CD8-positive, alpha-beta memory T cell (primary cell): ENCODE measurements at regions not wholly inside any gene's neighbourhood (a gene's known extent, or its start where the extent isn't known, plus 50 kb on each side); places are given as distances from the start of the nearest gene placed in this dataset.
A peak's percentile ranks its signal among the peaks of the same experiment; 100 is the strongest.

ENCODE experiments used
- CTCF ChIA-PET: fragments of 350-600 bp; sonication (Branson Sonifier 250); formaldehyde crosslinking; loops from one replicate; lab custom pipeline; 2021; ENCODE audit warnings: antibody characterized with exemption; lab: Charles Lee
- POLR2A ChIA-PET: fragments of 350-600 bp; sonication (Branson Sonifier 250); formaldehyde crosslinking; loops from one replicate; lab custom pipeline; 2021; ENCODE audit warnings: antibody characterized with exemption; lab: Charles Lee
- DNase-seq, 5 donors: peaks; one replicate each; pipeline versions ENCODE4 v3.0.0 to v3.0.0-alpha.2; 2020 to 2022; ENCODE audit warnings: mixed read lengths in 1 of 5
- H3K27ac ChIP-seq: one replicate; pipeline ENCODE4 v1.7.0; 2013; ENCODE audit warnings: low read depth, mild to moderate bottlenecking, low read length, moderate library complexity
- H3K27me3 ChIP-seq: 2 replicates; pipeline ENCODE4 v1.7.0; 2013; ENCODE audit warnings: low read length, mild to moderate bottlenecking; ENCODE audit not compliant: insufficient read depth, poor library complexity, severe bottlenecking
- H3K36me3 ChIP-seq: 2 replicates; pipeline ENCODE4 v1.7.0; 2013; ENCODE audit warnings: mild to moderate bottlenecking, low read length, moderate library complexity; ENCODE audit not compliant: insufficient read depth
- H3K4me1 ChIP-seq: 2 replicates; pipeline ENCODE4 v1.7.0; 2013; ENCODE audit warnings: mild to moderate bottlenecking, low read length, moderate library complexity; ENCODE audit not compliant: insufficient read depth
- H3K4me3 ChIP-seq: 2 replicates; pipeline ENCODE4 v1.7.0; 2013; ENCODE audit warnings: mild to moderate bottlenecking, low read length
- H3K9me3 ChIP-seq: 2 replicates; pipeline ENCODE4 v1.7.0; 2013; ENCODE audit warnings: mild to moderate bottlenecking, low read length
- H3K27ac Mint-ChIP-seq, 8 donors: one replicate each; pipeline ENCODE4 v1.8.0; 2020 to 2021; ENCODE audit warnings: mixed read lengths in 8 of 8, mild to moderate bottlenecking in 6 of 8, inconsistent platforms in 3 of 8, moderate library complexity in 3 of 8
- H3K27me3 Mint-ChIP-seq, 2 donors: one replicate each; pipeline ENCODE4 v1.8.0; 2020 to 2021; ENCODE audit warnings: mixed read lengths in 2 of 2, mild to moderate bottlenecking in 1 of 2, moderate library complexity in 1 of 2
- H3K36me3 Mint-ChIP-seq, 3 donors: one replicate each; pipeline ENCODE4 v1.8.0; 2020 to 2021; ENCODE audit warnings: mixed read lengths in 3 of 3, inconsistent platforms in 1 of 3, mild to moderate bottlenecking in 1 of 3
- H3K4me1 Mint-ChIP-seq, 3 donors: one replicate each; pipeline ENCODE4 v1.8.0; 2020 to 2021; ENCODE audit warnings: mixed read lengths in 3 of 3, inconsistent platforms in 1 of 3, mild to moderate bottlenecking in 1 of 3
- H3K4me3 Mint-ChIP-seq, 7 donors: one replicate each; pipeline ENCODE4 v1.8.0; 2020 to 2021; ENCODE audit warnings: mixed read lengths in 7 of 7, mild to moderate bottlenecking in 6 of 7, moderate library complexity in 4 of 7, inconsistent platforms in 2 of 7
- H3K9me3 Mint-ChIP-seq, 5 donors: one replicate each; pipeline ENCODE4 v1.8.0; 2020 to 2022; ENCODE audit warnings: mixed read lengths in 5 of 5, mild to moderate bottlenecking in 3 of 5, moderate library complexity in 2 of 5, inconsistent platforms in 1 of 5

DNA sequence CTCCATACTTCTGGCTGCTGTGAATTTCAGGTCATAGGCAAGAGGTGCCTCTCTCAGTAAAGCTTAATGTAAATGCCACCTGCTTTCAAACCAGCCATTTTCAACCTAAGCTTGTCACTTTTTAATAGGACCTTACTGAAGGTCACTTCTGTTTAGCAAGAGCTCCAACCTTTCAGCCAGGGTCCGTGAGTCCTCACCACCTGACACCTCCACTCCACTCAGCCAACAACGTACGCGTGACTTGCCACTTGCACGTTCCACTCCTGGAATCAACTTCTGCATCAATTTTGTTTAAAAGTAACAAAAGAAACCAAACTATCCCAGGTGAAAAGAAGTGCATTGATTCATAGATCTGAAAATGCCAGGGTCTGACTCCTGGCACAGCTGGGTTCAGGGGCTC lies 114.4 kb downstream of the TRIM29 start:
- Histone ChIP-seq H3K27ac (no peak overlapping the region), H3K27me3 (peaks cover 5% of the 10 kb centered on the region), H3K36me3 (no peaks in the 10 kb centered on the region), H3K4me3 (no peak overlapping the region), H3K9me3 (no peaks in the 10 kb centered on the region), H3K4me1 (no peaks in the 10 kb centered on the region)
- H3K27ac Mint-ChIP-seq, result no peak overlapping the region
- peaks cover 0 to 2% (median 0%) of the 10 kb centered on the region in 5 donors for H3K9me3 Mint-ChIP-seq
- no peaks in the 10 kb centered on the region for H3K36me3 Mint-ChIP-seq
- DNase-seq, result no peak
- ChIA-PET CTCF (no interaction called here), POLR2A (no interaction called here)
- peaks cover 5 to 26% of the 10 kb centered on the region in 2 donors for H3K27me3 Mint-ChIP-seq
- no peaks in the 10 kb centered on the region for H3K4me1 Mint-ChIP-seq
- no peak overlapping the region for H3K4me3 Mint-ChIP-seq

DNA sequence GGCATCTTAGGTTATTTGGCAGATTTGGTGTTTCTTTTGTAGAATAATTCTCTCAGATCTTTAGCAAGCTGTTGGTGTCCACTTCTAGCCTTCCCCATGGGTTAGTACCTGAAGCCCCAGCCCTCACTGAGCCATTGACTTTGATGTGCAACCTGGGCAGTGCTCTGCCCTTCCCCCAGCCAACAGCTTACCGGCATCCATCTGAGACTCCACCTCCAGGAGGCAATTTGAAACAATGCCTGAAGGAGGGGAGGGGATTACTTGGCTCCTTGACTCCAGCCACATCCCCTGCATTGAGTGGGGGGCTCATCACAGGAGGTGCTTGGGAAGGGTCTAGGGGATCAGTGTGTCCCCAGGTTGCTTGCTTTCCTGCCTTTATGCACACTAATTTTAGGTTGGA lies 114.8 kb downstream of the TRIM29 start:
- H3K27ac Mint-ChIP-seq, result no peak overlapping the region
- Histone ChIP-seq H3K36me3 (no peaks in the 10 kb centered on the region), H3K9me3 (no peaks in the 10 kb centered on the region), H3K4me1 (no peaks in the 10 kb centered on the region), H3K27me3 (peaks cover 5% of the 10 kb centered on the region), H3K4me3 (no peak overlapping the region), H3K27ac (no peak overlapping the region)
- no peak overlapping the region for H3K4me3 Mint-ChIP-seq
- H3K36me3 Mint-ChIP-seq, result no peaks in the 10 kb centered on the region
- ChIA-PET POLR2A (no interaction called here), CTCF (no interaction called here)
- H3K27me3 Mint-ChIP-seq, result peaks cover 4 to 22% of the 10 kb centered on the region in 2 donors
- no peak for DNase-seq
- H3K4me1 Mint-ChIP-seq, result no peaks in the 10 kb centered on the region
- peaks cover 0 to 2% (median 0%) of the 10 kb centered on the region in 5 donors for H3K9me3 Mint-ChIP-seq

GRCh38 chr11:120022617-120023016 lies 115.3 kb downstream of the TRIM29 start:
- Mint-ChIP-seq H3K4me1 (no peaks in the 10 kb centered on the region), H3K36me3 (no peaks in the 10 kb centered on the region), H3K27ac (no peak overlapping the region), H3K4me3 (no peak overlapping the region), H3K27me3 (peaks cover 4 to 20% of the 10 kb centered on the region in 2 donors), H3K9me3 (peaks cover 0 to 2% (median 0%) of the 10 kb centered on the region in 5 donors)
- DNase-seq, result no peak
- Histone ChIP-seq H3K4me3 (no peak overlapping the region), H3K4me1 (no peaks in the 10 kb centered on the region), H3K9me3 (no peaks in the 10 kb centered on the region), H3K27ac (no peak overlapping the region), H3K27me3 (peaks cover 5% of the 10 kb centered on the region), H3K36me3 (no peaks in the 10 kb centered on the region)
- ChIA-PET CTCF (no interaction called here), POLR2A (no interaction called here)

GRCh38 chr11:120021978-120022377 lies 115.9 kb downstream of the TRIM29 start:
- Histone ChIP-seq H3K36me3 (no peaks in the 10 kb centered on the region), H3K4me3 (no peak overlapping the region), H3K4me1 (no peaks in the 10 kb centered on the region), H3K9me3 (no peaks in the 10 kb centered on the region), H3K27ac (no peak overlapping the region), H3K27me3 (peaks cover 5% of the 10 kb centered on the region)
- H3K4me3 Mint-ChIP-seq, result no peak overlapping the region
- H3K36me3 Mint-ChIP-seq, result no peaks in the 10 kb centered on the region
- no peaks in the 10 kb centered on the region for H3K4me1 Mint-ChIP-seq
- POLR2A ChIA-PET, result no interaction called here
- CTCF ChIA-PET, result no interaction called here
- H3K9me3 Mint-ChIP-seq, result peaks cover 0 to 2% (median 0%) of the 10 kb centered on the region in 5 donors
- no peak overlapping the region for H3K27ac Mint-ChIP-seq
- peaks cover 11 to 26% of the 10 kb centered on the region in 2 donors for H3K27me3 Mint-ChIP-seq
- DNase-seq, result no peak

GRCh38 chr11:120021391-120021953 lies 116.4 kb downstream of the TRIM29 start:
- H3K9me3 ChIP-seq, result no peaks in the 10 kb centered on the region

DNA sequence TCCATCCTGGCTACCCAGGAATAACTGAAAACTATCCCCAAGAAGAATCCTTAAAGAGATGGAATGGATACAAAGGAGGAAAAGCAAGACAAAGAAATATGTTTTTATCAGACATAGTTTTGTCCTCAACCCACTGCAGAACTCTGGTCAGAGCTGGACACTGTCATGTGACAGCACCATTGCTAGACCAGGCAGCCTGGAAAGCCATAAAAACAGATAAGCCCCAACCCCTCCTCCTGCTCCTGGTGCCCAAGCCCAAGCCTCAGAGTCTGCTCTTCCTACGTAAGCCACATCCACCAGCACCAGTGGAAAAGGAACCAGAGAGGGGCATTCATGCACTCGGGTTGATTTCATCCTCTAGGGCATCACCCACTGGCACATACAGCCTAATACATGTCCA lies 116.9 kb downstream of the TRIM29 start:
- H3K27me3 Mint-ChIP-seq, result peaks cover 13 to 35% of the 10 kb centered on the region in 2 donors
- H3K27ac Mint-ChIP-seq, result no peak overlapping the region
- DNase-seq, result no peak
- H3K36me3 ChIP-seq, result no peaks in the 10 kb centered on the region
- H3K27me3 ChIP-seq, result peaks cover 5% of the 10 kb centered on the region
- CTCF ChIA-PET, result no interaction called here
- H3K36me3 Mint-ChIP-seq, result no peaks in the 10 kb centered on the region
- H3K4me1 Mint-ChIP-seq, result no peaks in the 10 kb centered on the region
- H3K4me1 ChIP-seq, result no peaks in the 10 kb centered on the region
- H3K4me3 Mint-ChIP-seq, result no peak overlapping the region
- H3K9me3 Mint-ChIP-seq, result peaks cover 0 to 2% (median 0%) of the 10 kb centered on the region in 5 donors
- H3K4me3 ChIP-seq, result no peak overlapping the region
- H3K27ac ChIP-seq, result no peak overlapping the region
- POLR2A ChIA-PET, result no interaction called here
- H3K9me3 ChIP-seq, result no peaks in the 10 kb centered on the region

More at GRCh38 chr11:120021391-120021953, 116.4 kb downstream of the TRIM29 start:
- no peaks in the 10 kb centered on the region for H3K36me3 Mint-ChIP-seq
- Histone ChIP-seq H3K4me3 (no peak overlapping the region), H3K36me3 (no peaks in the 10 kb centered on the region), H3K27me3 (peaks cover 5% of the 10 kb centered on the region), H3K27ac (no peak overlapping the region), H3K4me1 (no peaks in the 10 kb centered on the region)
- no peaks in the 10 kb centered on the region for H3K4me1 Mint-ChIP-seq
- peak overlapping the region in 1 of 8 donors; percentile 29 for H3K27ac Mint-ChIP-seq
- H3K27me3 Mint-ChIP-seq, result peaks cover 13 to 30% of the 10 kb centered on the region in 2 donors
- no peak for DNase-seq
- POLR2A ChIA-PET, result no interaction called here
- CTCF ChIA-PET, result no interaction called here
- H3K9me3 Mint-ChIP-seq, result peaks cover 0 to 2% (median 0%) of the 10 kb centered on the region in 5 donors
- no peak overlapping the region for H3K4me3 Mint-ChIP-seq

DNA sequence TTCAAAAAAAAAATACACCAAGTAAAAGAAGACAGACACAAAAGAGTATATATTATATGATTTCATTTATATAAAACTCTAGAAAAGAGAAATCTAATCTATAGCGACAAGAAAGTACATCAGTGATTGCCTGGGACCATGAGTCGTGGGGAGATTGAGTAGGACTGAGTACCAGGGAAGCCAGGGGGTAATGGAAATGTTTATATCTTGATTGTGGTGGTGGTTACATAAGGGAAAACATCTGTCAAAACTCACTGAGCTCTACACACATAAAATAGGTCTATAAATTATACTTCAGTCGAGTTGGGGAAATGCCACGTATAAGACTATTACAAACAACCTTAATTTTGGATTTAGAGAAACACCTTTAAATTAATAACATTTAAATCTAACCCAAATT lies 117.4 kb downstream of the TRIM29 start:
- peaks cover 15 to 39% of the 10 kb centered on the region in 2 donors for H3K27me3 Mint-ChIP-seq
- CTCF ChIA-PET, result no interaction called here
- H3K36me3 Mint-ChIP-seq, result no peaks in the 10 kb centered on the region
- DNase-seq, result no peak
- H3K27ac ChIP-seq, result no peak overlapping the region
- H3K27ac Mint-ChIP-seq, result no peak overlapping the region
- H3K9me3 ChIP-seq, result no peaks in the 10 kb centered on the region
- peaks cover 5% of the 10 kb centered on the region for H3K27me3 ChIP-seq
- H3K4me1 ChIP-seq, result no peaks in the 10 kb centered on the region
- POLR2A ChIA-PET, result no interaction called here
- no peaks in the 10 kb centered on the region for H3K36me3 ChIP-seq
- no peaks in the 10 kb centered on the region for H3K4me1 Mint-ChIP-seq
- H3K4me3 ChIP-seq, result no peak overlapping the region
- no peak overlapping the region for H3K4me3 Mint-ChIP-seq
- peaks cover 0 to 2% (median 0%) of the 10 kb centered on the region in 5 donors for H3K9me3 Mint-ChIP-seq

- CTCF ChIA-PET, result no interaction called here
- peaks cover 0 to 2% (median 0%) of the 10 kb centered on the region in 5 donors for H3K9me3 Mint-ChIP-seq
- POLR2A ChIA-PET, result no interaction called here
- peaks cover 5% of the 10 kb centered on the region for H3K27me3 ChIP-seq
- no peak overlapping the region for H3K4me3 ChIP-seq
- no peak overlapping the region for H3K27ac ChIP-seq
- H3K36me3 ChIP-seq, result no peaks in the 10 kb centered on the region
- H3K36me3 Mint-ChIP-seq, result no peaks in the 10 kb centered on the region
- H3K4me1 Mint-ChIP-seq, result no peaks in the 10 kb centered on the region
- H3K27ac Mint-ChIP-seq, result no peak overlapping the region
- no peak for DNase-seq
- H3K27me3 Mint-ChIP-seq, result peaks cover 20 to 52% of the 10 kb centered on the region in 2 donors
- H3K4me1 ChIP-seq, result no peaks in the 10 kb centered on the region
- no peaks in the 10 kb centered on the region for H3K9me3 ChIP-seq
- H3K4me3 Mint-ChIP-seq, result no peak overlapping the region
Measured at GRCh38 chr11:120019191-120019590, 118.7 kb downstream of the TRIM29 start.
